Effector memory CD4-positive, alpha-beta T cell (primary cell): ENCODE measurements at regions not wholly inside any gene's neighbourhood (a gene's known extent, or its start where the extent isn't known, plus 50 kb on each side); places are given as distances from the start of the nearest gene placed in this dataset.

Experiments used
- DNase-seq, 3 donors: peaks; one replicate each; pipeline ENCODE4 v3.0.0-alpha.2; 2020
- H3K27ac ChIP-seq: 2 replicates; pipeline ENCODE4 v1.7.0; 2013; ENCODE audit warnings: mild to moderate bottlenecking, low read length, moderate library complexity; ENCODE audit not compliant: insufficient read depth, poor library complexity, severe bottlenecking
- H3K27me3 ChIP-seq: replicated peaks from 2 replicates; pipeline ENCODE4 v1.7.0; 2013; ENCODE audit warnings: mild to moderate bottlenecking, low read length; ENCODE audit not compliant: insufficient read depth, control insufficient read depth, poor library complexity, severe bottlenecking
- H3K36me3 ChIP-seq: 2 replicates; pipeline ENCODE4 v1.7.0; 2013; ENCODE audit warnings: mild to moderate bottlenecking, low read length, moderate library complexity; ENCODE audit not compliant: control insufficient read depth, insufficient read depth
- H3K4me1 ChIP-seq: 2 replicates; pipeline ENCODE4 v1.7.0; 2013; ENCODE audit warnings: low read length, mild to moderate bottlenecking; ENCODE audit not compliant: control insufficient read depth, insufficient read depth, poor library complexity, severe bottlenecking
- H3K4me3 ChIP-seq: 2 replicates; pipeline ENCODE4 v1.7.0; 2013; ENCODE audit warnings: low read length, low read depth, mild to moderate bottlenecking; ENCODE audit not compliant: insufficient read depth, poor library complexity, severe bottlenecking
- H3K9me3 ChIP-seq: 2 replicates; pipeline ENCODE4 v1.7.0; 2013; ENCODE audit warnings: mild to moderate bottlenecking, low read length, moderate library complexity; ENCODE audit not compliant: control insufficient read depth

DNA sequence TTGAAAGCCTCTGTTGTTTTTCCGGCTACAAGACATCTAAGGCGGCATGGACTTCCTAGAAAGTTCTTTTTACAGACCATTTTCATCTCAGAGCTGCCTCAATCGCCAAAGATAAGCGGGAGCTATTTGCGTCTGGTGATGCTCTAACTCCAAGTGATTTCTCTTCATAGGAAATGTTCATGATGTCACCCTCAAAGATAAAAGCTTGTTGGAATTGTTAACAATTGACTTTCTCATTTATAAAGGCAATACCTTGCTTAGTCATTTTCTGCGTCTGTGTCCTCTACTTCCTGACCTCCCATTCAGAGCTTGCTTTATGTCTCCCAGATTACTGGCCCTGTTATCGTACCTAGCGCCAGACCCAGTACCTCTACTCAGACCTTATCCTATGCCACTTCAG lies 259.0 kb upstream of the G2E3 start:
- H3K36me3 ChIP-seq: no peaks in the 10 kb centered on the region
- no peaks in the 10 kb centered on the region for H3K4me1 ChIP-seq
- H3K27ac ChIP-seq: no peak overlapping the region
- DNase-seq: no peak
- no peaks in the 10 kb centered on the region for H3K9me3 ChIP-seq
- no peak overlapping the region for H3K4me3 ChIP-seq
- no peaks in the 10 kb centered on the region for H3K27me3 ChIP-seq

DNA sequence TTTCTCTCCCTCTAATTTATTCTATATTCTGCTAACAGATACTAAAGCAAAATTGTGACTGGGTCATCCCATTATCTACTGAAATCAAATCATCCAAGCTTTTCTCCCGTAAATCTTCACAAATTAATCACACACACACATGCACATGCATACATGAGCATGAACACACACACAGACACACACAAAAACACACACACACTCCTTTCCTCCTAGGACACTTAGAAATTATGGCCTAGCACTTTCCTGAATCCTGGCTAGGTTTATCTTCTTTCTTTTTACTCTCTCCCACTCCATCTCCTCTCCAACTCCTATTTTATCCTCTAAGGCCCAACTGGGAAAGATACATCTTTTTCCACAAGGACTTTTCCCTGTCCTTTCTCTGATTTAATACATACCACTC lies 255.6 kb upstream of the G2E3 start:
- Histone ChIP-seq H3K9me3 (no peaks in the 10 kb centered on the region), H3K4me3 (no peak overlapping the region), H3K27ac (no peak overlapping the region), H3K4me1 (no peaks in the 10 kb centered on the region), H3K36me3 (no peaks in the 10 kb centered on the region), H3K27me3 (no peaks in the 10 kb centered on the region)
- DNase-seq: no peak

DNA sequence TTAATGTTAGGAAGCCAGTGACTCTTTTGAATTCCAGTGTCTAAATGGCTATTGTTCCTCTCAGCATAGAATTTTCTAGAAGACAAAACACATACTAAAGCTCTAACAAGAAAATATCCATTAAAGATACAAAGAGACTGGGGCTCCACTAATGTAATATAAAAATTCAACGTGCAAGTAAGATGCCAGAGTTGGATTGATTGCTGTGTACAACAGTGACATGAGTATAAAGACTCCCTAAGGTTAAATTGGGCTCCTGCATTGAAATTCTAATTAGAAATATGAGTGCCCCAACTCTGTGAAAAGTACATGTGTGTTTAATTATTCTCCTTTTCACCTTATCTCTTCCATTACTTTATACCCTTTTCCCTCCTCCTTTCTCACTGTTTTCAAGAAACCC lies 253.6 kb upstream of the G2E3 start:
- no peaks in the 10 kb centered on the region for H3K27me3 ChIP-seq

DNA sequence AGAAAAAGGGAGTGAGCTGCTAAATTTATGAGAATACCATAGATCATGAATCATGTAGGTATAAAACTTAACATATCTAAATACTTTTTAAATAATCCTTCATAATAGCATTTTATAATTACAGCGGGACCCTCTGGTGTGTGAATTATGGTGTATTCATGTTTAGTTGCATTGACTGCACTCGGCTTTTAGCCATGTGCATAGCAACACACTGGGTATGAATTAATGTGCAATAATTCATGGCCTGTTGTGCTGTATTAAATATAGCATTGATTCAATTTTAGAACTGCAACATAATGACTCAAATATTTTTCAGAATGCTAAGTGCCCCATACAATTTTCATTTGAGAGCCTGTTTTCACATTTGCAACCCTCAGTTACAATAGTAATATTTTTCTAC lies 249.6 kb upstream of the G2E3 start:
- no peaks in the 10 kb centered on the region for H3K4me1 ChIP-seq
- no peaks in the 10 kb centered on the region for H3K9me3 ChIP-seq
- H3K4me3 ChIP-seq: no peak overlapping the region
- H3K36me3 ChIP-seq: no peaks in the 10 kb centered on the region
- no peak overlapping the region for H3K27ac ChIP-seq
- no peaks in the 10 kb centered on the region for H3K27me3 ChIP-seq
- no peak for DNase-seq

More for the DNA sequence above, 253.6 kb upstream of the G2E3 start:
- H3K27ac ChIP-seq: no peak overlapping the region
- no peak for DNase-seq
- H3K36me3 ChIP-seq: no peaks in the 10 kb centered on the region
- H3K9me3 ChIP-seq: no peaks in the 10 kb centered on the region
- no peak overlapping the region for H3K4me3 ChIP-seq
- H3K4me1 ChIP-seq: no peaks in the 10 kb centered on the region

DNA sequence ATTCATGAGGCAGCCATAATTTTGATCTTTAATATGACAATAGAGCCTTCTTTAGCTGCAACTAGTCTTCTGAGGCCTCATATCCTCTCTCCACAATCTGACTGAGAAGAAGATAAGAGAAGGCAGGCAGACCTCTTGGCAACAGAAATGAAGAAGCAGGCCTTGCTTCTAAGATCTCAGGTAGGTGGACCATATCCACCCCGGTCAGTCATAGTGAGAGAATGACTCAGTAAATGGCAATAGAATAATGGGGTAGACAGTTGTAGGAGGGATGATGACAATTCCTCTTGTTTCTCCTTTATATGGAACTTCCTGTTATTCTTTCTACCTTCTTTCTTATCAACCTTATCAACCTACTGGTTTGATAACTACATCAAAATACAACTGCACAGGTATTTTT lies 246.7 kb upstream of the G2E3 start:
- H3K4me1 ChIP-seq: no peaks in the 10 kb centered on the region
- H3K9me3 ChIP-seq: no peaks in the 10 kb centered on the region
- no peak for DNase-seq
- H3K27me3 ChIP-seq: no peaks in the 10 kb centered on the region
- no peaks in the 10 kb centered on the region for H3K36me3 ChIP-seq
- no peak overlapping the region for H3K4me3 ChIP-seq
- H3K27ac ChIP-seq: no peak overlapping the region

DNA sequence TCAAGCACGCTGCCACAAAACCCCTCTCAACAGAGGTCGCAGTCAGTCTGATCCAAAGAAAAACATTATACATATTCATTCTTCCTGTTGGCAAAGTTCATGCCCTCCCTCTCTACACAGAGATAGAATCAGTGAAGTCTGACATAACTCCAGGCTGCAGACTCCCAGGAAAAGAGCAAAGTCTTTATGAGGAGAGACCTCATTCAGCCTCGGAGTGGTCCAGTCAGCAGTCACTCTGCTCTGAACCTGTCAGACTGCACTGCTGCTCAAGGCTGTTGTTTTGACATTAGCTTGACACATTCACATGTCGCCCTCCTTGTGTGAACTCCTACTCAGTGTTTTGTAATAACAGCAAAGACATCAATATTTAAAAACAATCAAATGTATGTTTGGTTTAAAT lies 241.2 kb upstream of the G2E3 start:
- no peak for DNase-seq

DNA sequence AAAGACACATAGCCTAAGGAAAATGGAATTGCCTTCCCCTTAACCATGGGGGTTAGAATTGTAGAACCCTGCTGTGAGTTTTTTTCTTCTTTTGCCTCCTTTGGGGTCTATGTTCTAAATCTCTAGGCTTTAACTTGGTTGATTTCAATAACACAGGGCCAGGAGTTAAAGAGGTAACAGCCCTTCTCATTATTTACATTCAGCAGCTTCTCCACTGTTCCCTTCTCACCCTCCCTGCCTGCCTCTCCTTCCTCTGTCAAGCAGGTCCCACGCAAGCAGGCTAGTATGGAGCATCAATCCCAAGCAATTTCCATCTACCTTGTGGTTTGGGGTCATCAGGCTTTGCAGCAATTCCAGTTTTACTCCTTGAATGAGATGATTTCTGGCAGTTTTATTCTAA lies 236.1 kb upstream of the G2E3 start:
- Histone ChIP-seq H3K27ac (no peak overlapping the region), H3K9me3 (no peaks in the 10 kb centered on the region), H3K4me1 (no peaks in the 10 kb centered on the region), H3K4me3 (no peak overlapping the region), H3K36me3 (no peaks in the 10 kb centered on the region), H3K27me3 (no peaks in the 10 kb centered on the region)
- DNase-seq: no peak

More for the DNA sequence above, 241.2 kb upstream of the G2E3 start:
- Histone ChIP-seq H3K27me3 (no peaks in the 10 kb centered on the region), H3K27ac (no peak overlapping the region), H3K4me3 (no peak overlapping the region), H3K36me3 (no peaks in the 10 kb centered on the region), H3K4me1 (no peaks in the 10 kb centered on the region), H3K9me3 (no peaks in the 10 kb centered on the region)

DNA sequence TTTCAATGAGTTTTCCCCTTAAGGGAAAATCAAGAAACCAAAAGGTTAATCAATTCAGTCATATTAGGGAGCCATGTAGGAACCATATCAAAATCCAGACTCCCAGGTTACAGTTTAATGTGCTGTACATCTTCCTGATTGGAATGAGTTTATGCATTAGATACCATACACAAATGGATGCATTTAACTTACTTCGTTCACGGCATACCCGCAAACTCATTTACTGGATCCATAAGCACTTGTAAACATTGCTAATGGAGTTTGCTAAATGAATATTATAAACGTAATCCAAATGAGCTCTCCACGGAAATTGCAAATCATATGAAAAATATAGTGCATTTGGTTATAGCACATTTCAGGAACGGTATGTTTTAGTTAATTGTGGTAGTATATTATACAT lies 228.9 kb upstream of the G2E3 start:
- H3K27me3 ChIP-seq: no peaks in the 10 kb centered on the region
- H3K9me3 ChIP-seq: no peaks in the 10 kb centered on the region
- H3K4me1 ChIP-seq: no peaks in the 10 kb centered on the region
- no peak overlapping the region for H3K27ac ChIP-seq
- no peak overlapping the region for H3K4me3 ChIP-seq
- H3K36me3 ChIP-seq: no peaks in the 10 kb centered on the region
- no peak for DNase-seq

DNA sequence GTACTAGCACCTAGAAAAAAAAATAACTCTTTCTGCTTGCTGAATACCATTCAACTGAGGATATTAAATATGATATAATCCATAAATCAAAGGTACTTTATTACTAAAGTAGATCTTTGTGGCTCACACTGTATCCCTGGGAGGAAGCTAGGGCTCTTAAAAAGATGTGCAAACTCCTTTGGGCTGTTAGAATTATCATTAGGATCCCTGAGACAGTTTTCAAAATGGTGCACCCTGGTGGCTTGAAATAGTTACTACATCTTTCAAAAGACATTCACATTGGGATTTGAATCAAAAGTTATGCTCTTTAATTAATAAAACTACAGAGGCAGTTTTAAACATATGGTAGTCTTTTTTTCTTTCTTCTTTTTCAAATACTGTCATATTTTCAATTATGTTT lies 228.5 kb upstream of the G2E3 start:
- no peak for DNase-seq
- no peaks in the 10 kb centered on the region for H3K9me3 ChIP-seq
- H3K27me3 ChIP-seq: no peaks in the 10 kb centered on the region
- H3K36me3 ChIP-seq: no peaks in the 10 kb centered on the region
- H3K27ac ChIP-seq: no peak overlapping the region
- H3K4me3 ChIP-seq: no peak overlapping the region
- H3K4me1 ChIP-seq: no peaks in the 10 kb centered on the region

DNA sequence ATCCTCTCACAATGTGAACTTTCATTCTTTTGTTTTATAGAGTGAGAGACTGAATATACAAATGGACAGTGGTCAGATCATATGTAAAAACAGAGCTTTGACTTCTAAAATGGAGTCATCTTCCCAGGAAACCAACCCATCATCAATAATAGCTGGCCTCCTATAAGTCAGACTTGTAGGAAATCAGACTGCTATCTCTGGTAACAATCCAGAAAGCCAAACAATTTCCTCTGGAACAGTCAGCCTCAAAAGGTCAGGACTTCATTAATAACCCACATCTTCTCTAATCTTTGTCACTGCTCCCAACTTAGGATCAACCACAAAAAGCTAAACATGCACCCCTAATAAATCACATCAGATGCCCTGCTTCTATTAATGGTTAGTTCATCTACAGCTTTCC lies 227.9 kb upstream of the G2E3 start:
- no peak overlapping the region for H3K4me3 ChIP-seq
- H3K27me3 ChIP-seq: no peaks in the 10 kb centered on the region
- H3K9me3 ChIP-seq: no peaks in the 10 kb centered on the region
- DNase-seq: no peak
- H3K4me1 ChIP-seq: no peaks in the 10 kb centered on the region
- no peak overlapping the region for H3K27ac ChIP-seq
- no peaks in the 10 kb centered on the region for H3K36me3 ChIP-seq

DNA sequence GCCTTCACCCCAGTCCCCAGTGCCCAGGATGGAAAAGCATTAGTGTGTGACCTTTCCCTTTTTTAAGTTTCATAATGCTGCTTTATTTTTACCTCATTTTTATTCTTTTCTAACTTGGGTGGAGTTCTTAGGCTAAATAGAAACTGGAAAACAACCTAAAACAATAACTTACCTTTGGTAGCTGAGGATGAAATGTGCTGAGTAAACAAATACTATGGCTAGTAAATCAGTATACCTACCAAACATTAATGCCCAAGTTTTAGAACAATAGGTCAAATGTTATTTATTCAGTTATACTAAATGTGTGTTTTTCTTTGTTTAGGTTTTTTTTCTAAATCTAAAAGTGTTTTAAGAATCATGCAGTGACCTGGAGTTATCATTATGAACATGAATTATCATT lies 226.6 kb upstream of the G2E3 start:
- Histone ChIP-seq H3K4me1 (no peaks in the 10 kb centered on the region), H3K4me3 (no peak overlapping the region)
- no peak for DNase-seq

More for the DNA sequence above, 226.6 kb upstream of the G2E3 start:
- no peaks in the 10 kb centered on the region for H3K27me3 ChIP-seq
- H3K27ac ChIP-seq: no peak overlapping the region
- H3K36me3 ChIP-seq: no peaks in the 10 kb centered on the region
- H3K9me3 ChIP-seq: no peaks in the 10 kb centered on the region
